HG03025 (cell line): ENCODE measurements at regions not wholly inside any gene's neighbourhood (a gene's known extent, or its start where the extent isn't known, plus 50 kb on each side); places are given as distances from the start of the nearest gene placed in this dataset.
"Not testable (repeated sequence)": the region's sequence is repeated elsewhere in the genome, so short reads cannot be mapped to it uniquely, and the experiment has no call there.

Experiments used
- ATAC-seq: cut with Tn5 transposase; IDR thresholded peaks from one replicate; pipeline ENCODE4 v1.9.1; 2021; ENCODE audit warnings: mild to moderate bottlenecking, moderate library complexity; ENCODE audit not compliant: unreplicated experiment, low FRiP score

DNA sequence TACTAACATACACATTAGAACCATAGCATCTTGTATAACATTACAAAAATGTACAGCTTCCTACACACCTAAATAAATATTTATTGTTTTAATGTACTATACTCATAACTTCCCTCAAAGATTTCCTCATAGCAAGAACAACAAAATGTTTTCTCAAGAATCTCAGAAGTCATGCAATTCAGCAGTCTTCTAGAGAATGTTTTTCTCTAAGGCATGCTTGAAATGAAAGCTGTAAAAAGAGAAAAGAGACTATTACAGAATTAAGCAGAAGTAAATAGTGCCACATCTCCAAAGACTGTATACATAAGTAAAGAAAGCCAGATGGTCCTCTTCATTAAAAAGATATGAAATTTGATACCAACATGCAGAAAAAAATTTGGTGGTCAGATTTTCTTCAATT is 672.2 kb downstream of the EPM2A start:
- ATAC-seq = no peak

- ATAC-seq = no peak
These were observed 667.9 kb downstream of the EPM2A start for GRCh38 chr6:145067430-145067829.

DNA sequence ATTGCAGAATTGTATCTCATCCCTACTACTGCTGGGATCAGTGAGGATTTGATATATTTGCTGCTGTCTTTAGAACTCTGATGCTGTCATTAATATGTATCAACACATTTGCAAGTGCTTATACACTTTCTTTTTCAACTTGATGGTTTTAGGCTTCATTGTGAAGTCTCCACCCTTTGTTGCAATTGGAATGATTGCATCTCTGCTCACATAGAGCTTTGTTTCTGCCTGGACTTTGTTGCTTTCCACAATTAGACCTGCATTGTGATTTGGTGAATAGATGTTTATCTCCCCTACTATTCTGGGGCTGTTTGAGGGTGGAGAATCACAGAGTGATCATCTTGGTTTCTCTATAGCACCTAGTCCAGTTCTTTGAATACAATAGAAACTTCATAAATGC is 666.7 kb downstream of the EPM2A start:
- no peak for ATAC-seq

- ATAC-seq = no peak
These were observed 665.4 kb downstream of the EPM2A start for GRCh38 chr6:145069966-145070365.

- ATAC-seq = no peak
These were observed 664.5 kb downstream of the EPM2A start for GRCh38 chr6:145070791-145071190.

- ATAC-seq = no peak
These were observed 663.5 kb downstream of the EPM2A start for GRCh38 chr6:145071836-145072235.

DNA sequence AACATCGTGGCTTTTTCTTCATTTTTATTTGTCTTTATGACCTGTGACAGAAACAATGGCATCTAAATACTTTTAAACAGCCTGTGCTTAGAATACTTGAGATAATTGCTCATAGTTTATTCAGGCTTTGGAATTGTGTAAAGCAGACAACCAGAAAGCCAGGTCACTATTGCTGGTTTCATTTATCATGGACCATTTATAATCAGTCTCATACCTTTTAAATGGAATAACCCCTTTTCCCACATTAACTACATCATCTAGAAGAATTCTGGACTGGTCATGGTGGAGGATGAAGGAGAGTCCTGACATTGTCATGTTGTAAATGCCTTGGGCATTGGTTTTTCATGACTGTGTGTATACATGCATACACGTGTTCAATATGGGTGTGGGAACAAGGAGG is 661.5 kb downstream of the EPM2A start:
- ATAC-seq = no peak

DNA sequence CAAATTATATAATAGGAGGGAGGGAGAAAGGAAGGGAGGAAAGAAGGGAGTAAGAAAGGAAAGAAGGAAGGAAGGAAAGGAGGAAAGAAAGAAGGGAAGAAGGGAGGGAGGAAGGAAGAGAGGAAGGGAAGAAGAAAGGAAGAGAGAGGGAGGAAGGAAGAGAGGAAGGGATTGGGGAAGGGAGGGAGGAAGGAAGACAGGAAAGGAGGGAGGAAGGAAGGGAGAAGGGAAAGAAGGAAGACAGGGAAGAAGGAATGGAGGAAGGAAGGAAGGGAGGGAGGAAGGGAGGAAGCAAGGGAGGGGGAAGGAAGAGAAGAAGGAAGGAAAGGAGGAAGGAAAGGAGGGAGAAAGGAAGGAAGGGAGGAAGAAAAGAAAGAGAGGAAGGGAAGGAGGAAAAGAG is 660.5 kb downstream of the EPM2A start:
- no peak for ATAC-seq

DNA sequence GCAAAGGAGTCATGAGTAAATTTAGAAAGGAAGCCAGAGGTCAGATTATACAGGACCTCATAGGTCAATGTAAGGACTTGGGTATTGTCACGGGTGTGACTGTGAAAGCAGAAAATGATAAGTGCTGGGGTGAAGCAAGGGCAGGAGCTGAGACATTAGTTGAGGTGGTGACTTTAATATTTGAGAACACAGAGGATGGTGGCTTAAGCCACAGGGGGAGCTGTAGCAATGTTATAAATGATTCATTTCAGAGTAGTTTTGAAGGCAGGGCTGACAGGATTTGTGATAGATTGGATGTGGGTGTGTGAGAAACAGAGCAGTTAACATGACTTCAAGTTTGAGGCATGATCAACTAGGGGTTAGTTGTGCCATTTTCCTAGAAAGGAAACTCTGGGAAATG is 659.9 kb downstream of the EPM2A start:
- ATAC-seq = no peak

GRCh38 chr6:145076115-145076841 is 659.0 kb downstream of the EPM2A start:
- no peak for ATAC-seq

DNA sequence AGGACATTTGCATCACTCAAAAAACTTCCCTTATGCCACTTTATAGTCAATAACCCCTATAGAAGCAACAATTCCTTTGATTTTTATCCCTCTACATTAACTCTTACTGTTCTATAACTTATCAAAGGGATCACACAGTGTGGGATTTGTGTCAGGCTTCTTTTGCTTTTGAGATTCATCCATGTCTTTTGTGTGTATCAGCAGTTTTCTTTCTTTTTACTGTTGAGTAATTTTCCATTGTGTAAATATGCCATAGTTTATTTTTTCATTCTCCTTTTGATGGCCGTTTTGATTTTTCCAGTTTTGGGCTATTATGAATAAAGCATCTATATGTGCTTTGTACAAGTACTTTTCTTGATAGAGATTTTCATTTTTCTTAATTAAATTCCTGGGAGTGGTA is 657.9 kb downstream of the EPM2A start:
- no peak for ATAC-seq

DNA sequence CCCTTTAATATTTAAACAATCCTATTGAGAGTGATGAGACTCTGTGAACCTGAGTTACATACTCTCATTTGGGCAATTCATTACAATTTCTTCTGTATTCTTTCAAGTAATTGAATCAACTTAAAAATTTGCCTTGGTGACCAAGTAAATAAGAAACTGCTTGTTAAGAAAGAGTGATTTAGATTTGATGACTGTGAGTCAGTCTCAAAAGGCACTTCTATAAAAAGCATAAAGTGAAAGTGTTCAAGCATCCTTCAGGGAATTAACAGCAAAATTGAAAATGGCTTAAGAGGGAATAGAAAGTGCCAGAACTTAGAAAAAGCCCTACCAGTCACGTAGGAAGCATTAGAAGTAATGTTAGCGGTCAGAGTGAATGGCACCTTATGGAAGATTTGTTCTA is 654.7 kb downstream of the EPM2A start:
- ATAC-seq = no peak

DNA sequence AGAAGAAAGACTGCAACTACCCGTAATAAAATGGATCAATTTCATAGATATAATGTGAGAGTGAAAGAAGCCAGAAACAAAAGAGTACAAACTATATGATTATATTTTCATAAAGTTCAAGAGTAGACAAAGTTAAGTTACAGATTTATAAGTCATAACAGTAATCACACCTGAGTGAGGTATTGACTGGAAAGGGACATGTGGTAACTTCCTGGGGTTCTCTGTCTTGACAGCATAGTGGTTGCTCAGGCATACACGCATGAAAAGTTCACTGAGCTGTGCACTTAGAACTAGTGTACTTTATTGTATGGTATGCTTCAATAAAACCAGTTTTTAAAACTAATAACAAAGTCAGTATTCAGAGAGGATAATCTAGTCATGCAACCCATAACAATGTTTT is 653.6 kb downstream of the EPM2A start:
- no peak for ATAC-seq

DNA sequence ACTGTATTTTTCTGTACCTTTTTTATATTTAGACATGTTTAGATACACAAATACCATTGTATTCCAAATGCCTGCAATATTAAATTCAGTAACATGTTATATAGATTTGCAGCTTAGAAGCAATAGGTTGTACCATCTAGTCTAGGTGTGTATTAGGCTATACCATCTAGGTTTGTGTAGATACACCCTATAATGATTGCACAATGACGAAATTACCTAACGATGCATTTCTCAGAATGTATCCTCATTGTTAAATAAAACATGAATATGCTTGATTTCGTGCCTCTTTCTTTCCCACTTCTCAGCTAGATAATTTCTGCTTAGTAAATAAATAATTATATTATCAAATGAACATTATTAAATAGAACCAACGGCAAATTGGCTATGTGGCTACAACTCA is 653.0 kb downstream of the EPM2A start:
- ATAC-seq = no peak

- ATAC-seq = no peak
These were observed 649.1 kb downstream of the EPM2A start for GRCh38 chr6:145086197-145086596.

- no peak for ATAC-seq
These were observed 648.3 kb downstream of the EPM2A start for GRCh38 chr6:145087034-145087433.

- ATAC-seq = no peak
These were observed 644.3 kb downstream of the EPM2A start for GRCh38 chr6:145090801-145091585.

DNA sequence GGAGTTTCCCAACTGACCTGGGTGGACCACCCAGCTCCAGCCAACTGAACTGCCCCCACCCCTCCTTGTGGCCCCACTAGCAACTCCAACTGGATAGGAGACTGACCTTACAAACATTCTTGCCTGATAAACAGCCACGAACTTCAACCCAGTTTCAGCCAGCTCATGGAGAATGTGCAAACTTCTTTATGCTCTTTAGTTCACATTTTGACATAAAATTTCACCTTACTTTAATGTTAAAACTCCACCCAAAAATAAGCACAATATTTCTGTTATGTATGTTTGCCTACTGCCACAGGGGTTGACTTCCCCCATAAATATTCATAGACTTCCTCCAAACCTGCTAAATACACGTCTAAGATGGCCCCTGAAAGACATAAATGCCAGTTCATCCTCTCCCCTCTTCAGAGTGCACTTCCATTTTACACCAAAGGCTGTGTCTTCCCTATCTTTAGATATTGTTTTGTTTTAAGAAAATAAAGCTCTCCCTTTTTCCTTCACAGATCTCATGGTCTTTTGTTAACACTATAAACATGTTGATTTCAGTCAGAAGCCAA is 643.7 kb downstream of the EPM2A start:
- ATAC-seq = no peak

DNA sequence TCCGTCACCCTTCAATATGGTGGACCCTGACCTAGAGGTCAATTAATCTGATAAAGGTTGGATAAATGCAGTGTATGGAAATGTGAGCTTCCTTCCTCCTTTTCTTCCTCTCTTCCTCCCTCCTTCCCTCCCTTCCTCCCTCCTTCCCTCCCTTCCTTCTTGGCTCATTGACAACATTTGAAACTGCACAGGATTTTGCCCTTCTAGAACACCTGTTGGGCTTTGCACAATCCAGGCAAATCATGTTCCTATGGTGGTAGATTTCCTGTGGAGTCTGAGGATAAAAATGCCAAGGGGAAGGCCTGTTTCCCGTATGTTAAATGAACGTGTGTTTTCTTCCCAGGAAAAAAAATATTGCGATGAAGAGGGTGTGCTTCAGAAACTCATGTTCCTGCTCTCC is 642.8 kb downstream of the EPM2A start:
- ATAC-seq = no peak

- ATAC-seq = no peak
These were observed 642.1 kb downstream of the EPM2A start for GRCh38 chr6:145093226-145093625.

DNA sequence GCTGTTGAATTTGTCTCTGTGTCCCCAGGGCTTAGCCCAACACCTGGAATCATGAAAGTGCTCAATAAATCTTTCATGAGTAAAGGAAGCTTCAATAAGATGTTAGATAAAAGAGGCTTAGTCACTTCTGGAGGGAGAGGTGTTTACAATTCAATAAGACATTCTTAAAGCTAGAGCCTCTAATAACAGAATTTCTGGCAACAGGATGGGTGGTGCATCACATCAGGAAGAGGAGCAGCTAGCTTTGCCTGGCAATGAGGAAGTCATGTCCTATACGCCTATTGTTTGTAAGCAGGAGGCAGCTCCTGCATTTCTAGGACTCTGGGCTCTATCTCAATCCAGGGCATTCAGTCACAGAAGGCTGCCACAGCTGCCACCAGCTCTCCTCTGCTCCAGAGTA is 638.5 kb downstream of the EPM2A start:
- ATAC-seq = no peak

GRCh38 chr6:145098127-145098526 is 637.2 kb downstream of the EPM2A start:
- not testable (repeated sequence) for ATAC-seq
